ENCODE measurements at regions not wholly inside any gene's neighbourhood (a gene's known extent, or its start where the extent isn't known, plus 50 kb on each side); places are given as distances from the start of the nearest gene placed in this dataset.
"Not testable (repeated sequence)": the region's sequence is repeated elsewhere in the genome, so short reads cannot be mapped to it uniquely, and the experiment has no call there.

GRCh38 chr4:133316909-133317308, 167.8 kb downstream of the PCDH10 start:
- WGBS, 4 donors, result 61 to 81% (median 71%) methylated on average over 5 of the region's 5 CpGs
- H3K4me1 ChIP-seq (replicated peaks in 1 of 2), result no peaks in the 10 kb centered on the region
- H3K36me3 ChIP-seq (replicated peaks in 1 of 2), result no peaks in the 10 kb centered on the region
- H3K27ac ChIP-seq, result no peak overlapping the region
- intact Hi-C loops (cut with DNase I), result no loop called here
- H3K27me3 ChIP-seq, result no peaks in the 10 kb centered on the region
- no peak overlapping the region for H3K4me3 ChIP-seq
- TF ChIP-seq POLR2A (IDR thresholded peaks at IDR 0.05), result no peak
- TF ChIP-seq CTCF (IDR thresholded peaks at IDR 0.05), result no peak
- no peak for DNase-seq
- H3K9me3 ChIP-seq (replicated peaks in 1 of 3), result no peaks in the 10 kb centered on the region

GRCh38 chr4:133314991-133315390, 165.9 kb downstream of the PCDH10 start:
- no peaks in the 10 kb centered on the region for H3K27me3 ChIP-seq
- no peaks in the 10 kb centered on the region for H3K9me3 ChIP-seq (replicated peaks in 1 of 3)
- TF ChIP-seq POLR2A (IDR thresholded peaks at IDR 0.05) (no peak), CTCF (IDR thresholded peaks at IDR 0.05) (no peak)
- intact Hi-C loops (cut with DNase I), result no loop called here
- no peak overlapping the region for H3K27ac ChIP-seq
- H3K36me3 ChIP-seq (replicated peaks in 1 of 2), result no peaks in the 10 kb centered on the region
- no peaks in the 10 kb centered on the region for H3K4me1 ChIP-seq (replicated peaks in 1 of 2)
- no peak overlapping the region for H3K4me3 ChIP-seq
- 33 to 73% (median 48%) methylated on average over 1 of the region's 1 CpG for WGBS, 4 donors
- DNase-seq, result no peak

- Histone ChIP-seq H3K4me1 (replicated peaks in 1 of 2) (no peaks in the 10 kb centered on the region), H3K9me3 (replicated peaks in 1 of 3) (no peaks in the 10 kb centered on the region), H3K4me3 (no peak overlapping the region), H3K36me3 (replicated peaks in 1 of 2) (no peaks in the 10 kb centered on the region), H3K27me3 (no peaks in the 10 kb centered on the region), H3K27ac (no peak overlapping the region)
- intact Hi-C loops (cut with DNase I), result no loop called here
- 63 to 78% (median 67%) methylated on average over 3 of the region's 3 CpGs for WGBS, 4 donors
- TF ChIP-seq CTCF (IDR thresholded peaks at IDR 0.05) (no peak), POLR2A (IDR thresholded peaks at IDR 0.05) (no peak)
- no peak for DNase-seq
Observed at GRCh38 chr4:133287396-133287795, 138.3 kb downstream of the PCDH10 start.

GRCh38 chr4:133278591-133278990, 129.5 kb downstream of the PCDH10 start:
- no peaks in the 10 kb centered on the region for H3K27me3 ChIP-seq
- WGBS, 4 donors, result 7 to 18% (median 10%) methylated on average over 1 of the region's 1 CpG
- no peaks in the 10 kb centered on the region for H3K9me3 ChIP-seq (replicated peaks in 1 of 3)
- H3K4me1 ChIP-seq (replicated peaks in 1 of 2), result no peaks in the 10 kb centered on the region
- intact Hi-C loops (cut with DNase I), result no loop called here
- TF ChIP-seq CTCF (IDR thresholded peaks at IDR 0.05) (no peak), POLR2A (IDR thresholded peaks at IDR 0.05) (no peak)
- no peak for DNase-seq
- H3K36me3 ChIP-seq (replicated peaks in 1 of 2), result no peaks in the 10 kb centered on the region
- H3K27ac ChIP-seq, result no peak overlapping the region
- no peak overlapping the region for H3K4me3 ChIP-seq

GRCh38 chr4:133277940-133278339, 128.8 kb downstream of the PCDH10 start:
- H3K4me1 ChIP-seq (replicated peaks in 1 of 2); H3K4me3 ChIP-seq; H3K27ac ChIP-seq; DNase-seq; H3K27me3 ChIP-seq; H3K9me3 ChIP-seq (replicated peaks in 1 of 3); H3K36me3 ChIP-seq (replicated peaks in 1 of 2); intact Hi-C loops (cut with DNase I): not testable (repeated sequence)
- 75 to 90% (median 80%) methylated on average over 4 of the region's 4 CpGs for WGBS, 4 donors

Data from adrenal gland (tissue), 9 donors.